Ascending aorta (tissue), 2 donors: ENCODE measurements at regions not wholly inside any gene's neighbourhood (a gene's known extent, or its start where the extent isn't known, plus 50 kb on each side); places are given as distances from the start of the nearest gene placed in this dataset.

Experiments
- DNase-seq, 2 donors: peaks; one replicate each; pipeline ENCODE4 v3.0.0-alpha.2; 2019; ENCODE audit warnings: low spot score in 2 of 2
- H3K27ac ChIP-seq, 2 donors: fragments of 200-600 bp; sonication (generic); one replicate each; pipeline ENCODE4 v1.5.1; 2016 to 2017; ENCODE audit warnings: mild to moderate bottlenecking in 1 of 2
- H3K27me3 ChIP-seq: fragments of 200-600 bp; sonication (generic); one replicate; pipeline ENCODE4 v1.5.1; 2017
- H3K36me3 ChIP-seq, 2 donors: fragments of 200-600 bp; sonication (generic); one replicate each; pipeline ENCODE4 v1.5.1; 2016
- H3K4me1 ChIP-seq, 2 donors: fragments of 200-600 bp; sonication (generic); one replicate each; pipeline ENCODE4 v1.5.1; 2016 to 2017; ENCODE audit warnings: mild to moderate bottlenecking in 1 of 2
- H3K4me3 ChIP-seq, 2 donors: fragments of 200-600 bp; sonication (generic); one replicate each; pipeline ENCODE4 v1.5.1; 2016 to 2017; ENCODE audit warnings: mild to moderate bottlenecking in 1 of 2
- H3K9me3 ChIP-seq, 2 donors: fragments of 200-600 bp; sonication (generic); one replicate each; pipeline ENCODE4 v1.5.1; 2016
- intact Hi-C: fragments of 100-400 bp; cut with DNase I; formaldehyde crosslinking; loops from one replicate; pipeline ENCODE4 v1.15.1; 2023
- TF ChIP-seq, protein P1 (sequence below), 3 experiments: fragments of 200-600 bp in 2 of 3; fragments of 450-650 bp in 1 of 3; sonication (generic) in 2 of 3; IDR thresholded peaks; one replicate each; pipeline ENCODE4 v1.5.1; 2016 to 2019; ENCODE audit warnings: antibody characterized with exemption in 3 of 3, mild to moderate bottlenecking in 1 of 3, moderate library complexity in 1 of 3

- Histone ChIP-seq H3K36me3 (no peaks in the 10 kb centered on the region), H3K27ac (no peak overlapping the region), H3K4me1 (no peaks in the 10 kb centered on the region), H3K4me3 (no peak overlapping the region), H3K9me3 (no peaks in the 10 kb centered on the region), H3K27me3 (no peaks in the 10 kb centered on the region)
- intact Hi-C loops = no loop called here
- no peak for DNase-seq
- TF ChIP-seq, protein P1, sequence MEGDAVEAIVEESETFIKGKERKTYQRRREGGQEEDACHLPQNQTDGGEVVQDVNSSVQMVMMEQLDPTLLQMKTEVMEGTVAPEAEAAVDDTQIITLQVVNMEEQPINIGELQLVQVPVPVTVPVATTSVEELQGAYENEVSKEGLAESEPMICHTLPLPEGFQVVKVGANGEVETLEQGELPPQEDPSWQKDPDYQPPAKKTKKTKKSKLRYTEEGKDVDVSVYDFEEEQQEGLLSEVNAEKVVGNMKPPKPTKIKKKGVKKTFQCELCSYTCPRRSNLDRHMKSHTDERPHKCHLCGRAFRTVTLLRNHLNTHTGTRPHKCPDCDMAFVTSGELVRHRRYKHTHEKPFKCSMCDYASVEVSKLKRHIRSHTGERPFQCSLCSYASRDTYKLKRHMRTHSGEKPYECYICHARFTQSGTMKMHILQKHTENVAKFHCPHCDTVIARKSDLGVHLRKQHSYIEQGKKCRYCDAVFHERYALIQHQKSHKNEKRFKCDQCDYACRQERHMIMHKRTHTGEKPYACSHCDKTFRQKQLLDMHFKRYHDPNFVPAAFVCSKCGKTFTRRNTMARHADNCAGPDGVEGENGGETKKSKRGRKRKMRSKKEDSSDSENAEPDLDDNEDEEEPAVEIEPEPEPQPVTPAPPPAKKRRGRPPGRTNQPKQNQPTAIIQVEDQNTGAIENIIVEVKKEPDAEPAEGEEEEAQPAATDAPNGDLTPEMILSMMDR (IDR thresholded peaks at IDR 0.05) = no peak
Observed at GRCh38 chr4:123495530-123495929, 98.9 kb downstream of the SPRY1 start.

DNA sequence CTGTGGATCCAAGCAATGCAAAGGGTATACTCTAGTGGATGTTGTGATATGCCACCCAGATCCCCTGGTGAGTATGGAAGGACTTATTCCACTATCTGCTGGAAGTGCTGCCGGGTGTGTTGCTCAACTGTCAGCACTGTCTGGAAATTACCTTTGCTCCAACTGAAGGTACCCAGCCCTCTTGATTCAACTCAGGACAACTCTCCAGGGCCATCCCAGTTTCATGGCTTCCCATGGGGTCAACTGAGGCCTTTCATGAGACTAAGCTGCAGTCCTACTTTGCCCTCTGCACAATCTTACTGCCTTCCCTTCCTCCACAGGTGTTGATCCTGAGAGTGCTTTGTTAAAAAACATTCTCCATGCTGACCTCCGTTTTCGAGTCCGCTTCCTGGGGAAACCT is 99.8 kb downstream of the SPRY1 start:
- TF ChIP-seq, protein P1 (IDR thresholded peaks at IDR 0.05) = no peak
- Histone ChIP-seq H3K9me3 (no peaks in the 10 kb centered on the region), H3K27ac (no peak overlapping the region), H3K27me3 (no peaks in the 10 kb centered on the region), H3K4me1 (no peaks in the 10 kb centered on the region), H3K4me3 (no peak overlapping the region), H3K36me3 (no peaks in the 10 kb centered on the region)
- intact Hi-C loops = no loop called here
- DNase-seq = no peak

GRCh38 chr4:123497340-123497739 is 100.7 kb downstream of the SPRY1 start:
- intact Hi-C loops = no loop called here
- Histone ChIP-seq H3K36me3 (no peaks in the 10 kb centered on the region), H3K27ac (no peak overlapping the region), H3K4me1 (no peaks in the 10 kb centered on the region), H3K4me3 (no peak overlapping the region), H3K9me3 (no peaks in the 10 kb centered on the region), H3K27me3 (no peaks in the 10 kb centered on the region)
- DNase-seq = no peak
- TF ChIP-seq, protein P1 (IDR thresholded peaks at IDR 0.05) = no peak

GRCh38 chr4:123501733-123502132 is 105.1 kb downstream of the SPRY1 start:
- no peaks in the 10 kb centered on the region for H3K36me3 ChIP-seq
- H3K27ac ChIP-seq = no peak overlapping the region
- no peaks in the 10 kb centered on the region for H3K9me3 ChIP-seq
- TF ChIP-seq, protein P1 (IDR thresholded peaks at IDR 0.05) = no peak
- H3K4me1 ChIP-seq = no peaks in the 10 kb centered on the region
- no peak overlapping the region for H3K4me3 ChIP-seq
- DNase-seq = no peak
- H3K27me3 ChIP-seq = no peaks in the 10 kb centered on the region
- intact Hi-C loops = no loop called here

GRCh38 chr4:123503698-123504363 is 107.2 kb downstream of the SPRY1 start:
- intact Hi-C loops = no loop called here
- Histone ChIP-seq H3K27me3 (no peaks in the 10 kb centered on the region), H3K27ac (no peak overlapping the region), H3K36me3 (no peaks in the 10 kb centered on the region), H3K4me1 (no peaks in the 10 kb centered on the region), H3K4me3 (no peak overlapping the region), H3K9me3 (no peaks in the 10 kb centered on the region)
- TF ChIP-seq, protein P1 (IDR thresholded peaks at IDR 0.05) = no peak
- no peak for DNase-seq
